Gastroesophageal sphincter (tissue), 4 donors: ENCODE measurements at regions not wholly inside any gene's neighbourhood (a gene's known extent, or its start where the extent isn't known, plus 50 kb on each side); places are given as distances from the start of the nearest gene placed in this dataset.
"Not testable (repeated sequence)": the region's sequence is repeated elsewhere in the genome, so short reads cannot be mapped to it uniquely, and the experiment has no call there.

Experiments
- ATAC-seq: fragments of 150-250 bp; one replicate; pipeline ENCODE4 v1.9.1; 2016; ENCODE audit warnings: mild to moderate bottlenecking, moderate library complexity
- H3K27ac ChIP-seq, 4 donors: fragments of 200-600 bp; sonication (generic) in 3 of 4; 1 replicate in 3 of 4; 2 replicates in 1 of 4; pipeline ENCODE4 v1.5.1; 2016 to 2019
- H3K27me3 ChIP-seq: fragments of 200-600 bp; sonication (generic); one replicate; pipeline ENCODE4 v1.5.1; 2019
- H3K36me3 ChIP-seq, 2 donors: fragments of 200-600 bp; sonication (generic); one replicate each; pipeline ENCODE4 v1.5.1; 2019; ENCODE audit warnings: control low read depth in 1 of 2
- H3K4me1 ChIP-seq, 3 donors: fragments of 200-600 bp; sonication (generic); 1 replicate in 2 of 3; 2 replicates in 1 of 3; pipeline ENCODE4 v1.5.1; 2016 to 2019; ENCODE audit warnings: control low read depth in 2 of 3
- H3K4me3 ChIP-seq, 2 donors: fragments of 200-600 bp; sonication (generic); one replicate each; pipeline ENCODE4 v1.5.1; 2019; ENCODE audit warnings: mild to moderate bottlenecking in 1 of 2, moderate library complexity in 1 of 2
- H3K9me3 ChIP-seq, 3 donors: fragments of 200-600 bp; sonication (generic); one replicate each; pipeline ENCODE4 v1.5.1; 2017 to 2019; ENCODE audit warnings: control low read depth in 2 of 3
- CTCF ChIP-seq, 4 experiments: fragments of 200-600 bp in 2 of 4; fragments of 450-650 bp in 2 of 4; sonication (generic) in 1 of 4; IDR thresholded peaks; one replicate each; pipeline ENCODE4 v1.5.1; 2017 to 2019; ENCODE audit warnings: antibody characterized with exemption in 4 of 4, mild to moderate bottlenecking in 2 of 4, moderate library complexity in 2 of 4
- EP300 ChIP-seq: sonication (generic); formaldehyde crosslinking; IDR thresholded peaks from one replicate; pipeline ENCODE4 v1.6.1; 2017; ENCODE audit warnings: antibody characterized with exemption, mild to moderate bottlenecking
- POLR2A ChIP-seq, 2 donors: fragments of 450-650 bp; IDR thresholded peaks; one replicate each; pipeline ENCODE4 v1.6.1; 2017; ENCODE audit warnings: antibody characterized with exemption in 2 of 2, mild to moderate bottlenecking in 2 of 2, moderate library complexity in 1 of 2
- POLR2AphosphoS5 ChIP-seq: sonication (generic); formaldehyde crosslinking; IDR thresholded peaks from one replicate; pipeline ENCODE4 v1.6.1; 2017; ENCODE audit warnings: antibody characterized with exemption
- WGBS, 2 donors: methylation state at CpG; one replicate each; pipeline ENCODE4 v1.1.5; 2018; ENCODE audit warnings: low coverage in 1 of 2; 5-methylcytosine and 5-hydroxymethylcytosine counted together

- no peaks in the 10 kb centered on the region for H3K27me3 ChIP-seq
- ATAC-seq, result no peak
- no peak overlapping the region for H3K4me3 ChIP-seq
- peaks cover 0 to 6% (median 0%) of the 10 kb centered on the region in 3 donors for H3K9me3 ChIP-seq
- 89% methylated on average over 3 of the region's 3 CpGs; no CpG with 5 or more reads in 1 of the 2 donors for WGBS, 2 donors
- no peak for TF ChIP-seq CTCF (IDR thresholded peaks at IDR 0.05)
- H3K4me1 ChIP-seq, result peaks cover 0 to 8% (median 0%) of the 10 kb centered on the region in 3 donors
- no peaks in the 10 kb centered on the region for H3K36me3 ChIP-seq
- no peak overlapping the region for H3K27ac ChIP-seq
Measured at GRCh38 chr13:50285283-50285682, 270.0 kb downstream of the KCNRG start.

- Histone ChIP-seq H3K36me3 (no peaks in the 10 kb centered on the region), H3K9me3 (peaks cover 0 to 6% (median 0%) of the 10 kb centered on the region in 3 donors), H3K4me1 (peaks cover 0 to 8% (median 0%) of the 10 kb centered on the region in 3 donors), H3K27me3 (no peaks in the 10 kb centered on the region), H3K27ac (no peak overlapping the region), H3K4me3 (no peak overlapping the region)
- 44 to 50% methylated on average over 3 of the region's 3 CpGs for WGBS, 2 donors
- no peak for TF ChIP-seq EP300
- no peak for TF ChIP-seq CTCF (IDR thresholded peaks at IDR 0.05)
- TF ChIP-seq POLR2A (IDR thresholded peaks at IDR 0.05), result no peak
- no peak for TF ChIP-seq POLR2AphosphoS5
- ATAC-seq, result no peak
Measured at GRCh38 chr13:50286324-50286723, 271.1 kb downstream of the KCNRG start.

GRCh38 chr13:50290186-50290585 lies 274.9 kb downstream of the KCNRG start:
- H3K36me3 ChIP-seq, result no peaks in the 10 kb centered on the region
- H3K9me3 ChIP-seq, result no peaks in the 10 kb centered on the region
- TF ChIP-seq EP300 (no peak), CTCF (IDR thresholded peaks at IDR 0.05) (no peak), POLR2AphosphoS5 (no peak), POLR2A (IDR thresholded peaks at IDR 0.05) (no peak)
- no peak for ATAC-seq
- peaks cover 0 to 8% (median 0%) of the 10 kb centered on the region in 3 donors for H3K4me1 ChIP-seq
- no peaks in the 10 kb centered on the region for H3K27me3 ChIP-seq
- WGBS, 2 donors, result 18 to 91% methylated on average over 1 of the region's 1 CpG
- H3K27ac ChIP-seq, result no peak overlapping the region
- no peak overlapping the region for H3K4me3 ChIP-seq

GRCh38 chr13:50291611-50292010 lies 276.4 kb downstream of the KCNRG start:
- WGBS, 2 donors, result 60 to 83% methylated on average over 1 to 2 of the region's 2 CpGs
- no peaks in the 10 kb centered on the region for H3K27me3 ChIP-seq
- no peak for ATAC-seq
- no peaks in the 10 kb centered on the region for H3K9me3 ChIP-seq
- peaks cover 0 to under 1% (median 0%) of the 10 kb centered on the region in 3 donors for H3K4me1 ChIP-seq
- no peaks in the 10 kb centered on the region for H3K36me3 ChIP-seq
- no peak overlapping the region for H3K4me3 ChIP-seq
- H3K27ac ChIP-seq, result no peak overlapping the region
- TF ChIP-seq POLR2AphosphoS5 (no peak), CTCF (IDR thresholded peaks at IDR 0.05) (no peak), POLR2A (IDR thresholded peaks at IDR 0.05) (no peak), EP300 (no peak)

- no peaks in the 10 kb centered on the region for H3K9me3 ChIP-seq
- TF ChIP-seq POLR2AphosphoS5 (no peak), CTCF (IDR thresholded peaks at IDR 0.05) (no peak), EP300 (no peak), POLR2A (IDR thresholded peaks at IDR 0.05) (no peak)
- WGBS, 2 donors, result 92 to 100% methylated on average over 1 of the region's 1 CpG
- no peak overlapping the region for H3K27ac ChIP-seq
- no peak overlapping the region for H3K4me3 ChIP-seq
- ATAC-seq, result no peak
- H3K27me3 ChIP-seq, result no peaks in the 10 kb centered on the region
- no peaks in the 10 kb centered on the region for H3K4me1 ChIP-seq
- no peaks in the 10 kb centered on the region for H3K36me3 ChIP-seq
Measured at GRCh38 chr13:50292081-50292480, 276.8 kb downstream of the KCNRG start.

GRCh38 chr13:50294425-50294824 lies 279.2 kb downstream of the KCNRG start:
- H3K27me3 ChIP-seq, H3K4me1 ChIP-seq, H3K4me3 ChIP-seq, ATAC-seq, H3K9me3 ChIP-seq, H3K36me3 ChIP-seq, H3K27ac ChIP-seq: not testable (repeated sequence)
- WGBS, 2 donors, result 89 to 100% methylated on average over 2 to 3 of the region's 4 CpGs
